Ishikawa (cell line): ENCODE measurements at regions not wholly inside any gene's neighbourhood (a gene's known extent, or its start where the extent isn't known, plus 50 kb on each side); places are given as distances from the start of the nearest gene placed in this dataset.

Experiments
- CEBPB ChIP-seq: IDR thresholded peaks from 2 replicates; pipeline ENCODE4 v1.6.1; 2012
- CREB1 ChIP-seq: IDR thresholded peaks from 2 replicates; pipeline ENCODE4 v1.6.1; 2012; ENCODE audit warnings: low read depth
- EGR1 ChIP-seq: IDR thresholded peaks from 2 replicates; pipeline ENCODE4 v1.6.1; 2012
- EP300 ChIP-seq: IDR thresholded peaks from 2 replicates; pipeline ENCODE4 v1.6.1; 2012; ENCODE audit warnings: borderline replicate concordance
- MAX ChIP-seq: IDR thresholded peaks from 2 replicates; pipeline ENCODE4 v1.6.1; 2012
- NFIC ChIP-seq: IDR thresholded peaks from 2 replicates; pipeline ENCODE4 v1.6.1; 2012
- RAD21 ChIP-seq: IDR thresholded peaks from 2 replicates; pipeline ENCODE4 v1.6.1; 2012; ENCODE audit warnings: low read depth
- REST ChIP-seq: IDR thresholded peaks from 2 replicates; pipeline ENCODE4 v1.6.1; 2012; ENCODE audit warnings: low read depth, mild to moderate bottlenecking
- TAF1 ChIP-seq: IDR thresholded peaks from 2 replicates; pipeline ENCODE4 v1.6.1; 2012; ENCODE audit warnings: low read depth, mild to moderate bottlenecking
- TEAD4 ChIP-seq: IDR thresholded peaks from 2 replicates; pipeline ENCODE4 v1.6.1; 2012

GRCh38 chr13:47865883-47866282 lies 135.2 kb downstream of the SUCLA2 start:
- TF ChIP-seq EP300 = no peak
- TF ChIP-seq NFIC = no peak
- no peak for TF ChIP-seq EGR1
- no peak for TF ChIP-seq TAF1
- TF ChIP-seq MAX = no peak
- no peak for TF ChIP-seq CEBPB
- no peak for TF ChIP-seq CREB1
- no peak for TF ChIP-seq REST
- no peak for TF ChIP-seq TEAD4
- no peak for TF ChIP-seq RAD21
